ENCODE measurements at regions not wholly inside any gene's neighbourhood (a gene's known extent, or its start where the extent isn't known, plus 50 kb on each side); places are given as distances from the start of the nearest gene placed in this dataset.

- no peak for DNase-seq
- Mint-ChIP-seq H3K27ac (no peak overlapping the region), H3K4me3 (no peak overlapping the region), H3K9me3 (peaks cover 0 to 2% (median 0%) of the 10 kb centered on the region in 6 donors), H3K27me3 (ENCODE audit: low read depth in 3 of 3) (peaks cover 0 to 2% (median 1%) of the 10 kb centered on the region in 3 donors), H3K36me3 (no peaks in the 10 kb centered on the region), H3K4me1 (no peaks in the 10 kb centered on the region)
Observed at GRCh38 chr2:147133286-147133908, 711.4 kb upstream of the ACVR2A start.

- Mint-ChIP-seq H3K27ac (no peak overlapping the region), H3K4me1 (no peaks in the 10 kb centered on the region), H3K27me3 (ENCODE audit: low read depth in 3 of 3) (peaks cover 0 to 2% (median 2%) of the 10 kb centered on the region in 3 donors), H3K9me3 (peaks cover 2 to 11% (median 4%) of the 10 kb centered on the region in 6 donors), H3K4me3 (no peak overlapping the region), H3K36me3 (peaks cover 0 to 3% (median 0%) of the 10 kb centered on the region in 3 donors)
- no peak for DNase-seq
Observed at GRCh38 chr2:147125145-147125544, 719.7 kb upstream of the ACVR2A start.

- Mint-ChIP-seq H3K4me3 (no peak overlapping the region), H3K9me3 (peaks cover 0 to 11% (median 4%) of the 10 kb centered on the region in 6 donors), H3K27me3 (ENCODE audit: low read depth in 3 of 3) (peaks cover 2 to 7% (median 3%) of the 10 kb centered on the region in 3 donors), H3K27ac (no peak overlapping the region), H3K36me3 (peaks cover 0 to 3% (median 0%) of the 10 kb centered on the region in 3 donors), H3K4me1 (no peaks in the 10 kb centered on the region)
- no peak for DNase-seq
Observed at GRCh38 chr2:147122944-147123343, 721.9 kb upstream of the ACVR2A start.

GRCh38 chr2:147110962-147111361, 733.9 kb upstream of the ACVR2A start:
- Mint-ChIP-seq H3K27me3 (ENCODE audit: low read depth in 3 of 3) (peaks cover 0 to 3% (median 3%) of the 10 kb centered on the region in 3 donors), H3K36me3 (no peaks in the 10 kb centered on the region), H3K9me3 (peaks cover 0 to 4% (median 2%) of the 10 kb centered on the region in 6 donors), H3K4me1 (no peaks in the 10 kb centered on the region), H3K27ac (no peak overlapping the region), H3K4me3 (no peak overlapping the region)
- DNase-seq, result no peak

- H3K27me3 Mint-ChIP-seq (ENCODE audit: low read depth in 3 of 3), result peaks cover 0 to 4% (median 3%) of the 10 kb centered on the region in 3 donors
- no peak overlapping the region for H3K4me3 Mint-ChIP-seq
- DNase-seq, result no peak
- H3K4me1 Mint-ChIP-seq, result no peaks in the 10 kb centered on the region
- no peaks in the 10 kb centered on the region for H3K36me3 Mint-ChIP-seq
- peaks cover 0 to 4% (median 2%) of the 10 kb centered on the region in 6 donors for H3K9me3 Mint-ChIP-seq
- H3K27ac Mint-ChIP-seq, result no peak overlapping the region
Observed at GRCh38 chr2:147110317-147110716, 734.5 kb upstream of the ACVR2A start.

- H3K36me3 Mint-ChIP-seq, result no peaks in the 10 kb centered on the region
- H3K9me3 Mint-ChIP-seq, result peaks cover 0 to 4% (median 2%) of the 10 kb centered on the region in 6 donors
- no peak for DNase-seq
- H3K4me1 Mint-ChIP-seq, result no peaks in the 10 kb centered on the region
- peaks cover 0 to 3% (median 2%) of the 10 kb centered on the region in 3 donors for H3K27me3 Mint-ChIP-seq (ENCODE audit: low read depth in 3 of 3)
- H3K4me3 Mint-ChIP-seq, result no peak overlapping the region
- no peak overlapping the region for H3K27ac Mint-ChIP-seq
Observed at GRCh38 chr2:147109291-147109690, 735.5 kb upstream of the ACVR2A start.

- Mint-ChIP-seq H3K9me3 (peaks cover 0 to 4% (median 2%) of the 10 kb centered on the region in 6 donors), H3K4me3 (no peak overlapping the region), H3K4me1 (no peaks in the 10 kb centered on the region), H3K36me3 (no peaks in the 10 kb centered on the region), H3K27me3 (ENCODE audit: low read depth in 3 of 3) (peaks cover 0 to 3% (median 2%) of the 10 kb centered on the region in 3 donors), H3K27ac (no peak overlapping the region)
- DNase-seq, result no peak
Observed at GRCh38 chr2:147108548-147108947, 736.3 kb upstream of the ACVR2A start.

- Mint-ChIP-seq H3K9me3 (peaks cover 0 to 3% (median 0%) of the 10 kb centered on the region in 6 donors), H3K36me3 (no peaks in the 10 kb centered on the region), H3K4me1 (no peaks in the 10 kb centered on the region), H3K27ac (no peak overlapping the region), H3K27me3 (ENCODE audit: low read depth in 3 of 3) (peaks cover 0 to 4% (median 1%) of the 10 kb centered on the region in 3 donors), H3K4me3 (no peak overlapping the region)
- DNase-seq, result no peak
Observed at GRCh38 chr2:147101941-147102790, 742.7 kb upstream of the ACVR2A start.

GRCh38 chr2:147100406-147101035, 744.3 kb upstream of the ACVR2A start:
- Mint-ChIP-seq H3K27me3 (ENCODE audit: low read depth in 3 of 3) (peaks cover 0 to 4% (median 1%) of the 10 kb centered on the region in 3 donors), H3K36me3 (no peaks in the 10 kb centered on the region), H3K4me1 (no peaks in the 10 kb centered on the region), H3K9me3 (peaks cover 0 to 2% (median 0%) of the 10 kb centered on the region in 6 donors), H3K27ac (no peak overlapping the region), H3K4me3 (no peak overlapping the region)
- DNase-seq, result no peak

- Mint-ChIP-seq H3K4me1 (no peaks in the 10 kb centered on the region), H3K4me3 (no peak overlapping the region), H3K9me3 (peaks cover 0 to 2% (median 0%) of the 10 kb centered on the region in 6 donors), H3K27ac (no peak overlapping the region), H3K27me3 (ENCODE audit: low read depth in 3 of 3) (peaks cover 0 to 2% (median 1%) of the 10 kb centered on the region in 3 donors), H3K36me3 (no peaks in the 10 kb centered on the region)
- DNase-seq, result no peak
Observed at GRCh38 chr2:147099845-147100244, 745.0 kb upstream of the ACVR2A start.

GRCh38 chr2:147098940-147099339, 745.9 kb upstream of the ACVR2A start:
- Mint-ChIP-seq H3K9me3 (no peaks in the 10 kb centered on the region), H3K36me3 (no peaks in the 10 kb centered on the region), H3K4me3 (no peak overlapping the region)

GRCh38 chr2:147097747-147098146, 747.1 kb upstream of the ACVR2A start:
- Mint-ChIP-seq H3K27me3 (ENCODE audit: low read depth in 3 of 3) (peaks cover 0 to 2% (median 1%) of the 10 kb centered on the region in 3 donors), H3K4me1 (no peaks in the 10 kb centered on the region), H3K27ac (no peak overlapping the region), H3K36me3 (no peaks in the 10 kb centered on the region), H3K9me3 (no peaks in the 10 kb centered on the region), H3K4me3 (no peak overlapping the region)
- no peak for DNase-seq

More at GRCh38 chr2:147098940-147099339, 745.9 kb upstream of the ACVR2A start:
- Mint-ChIP-seq H3K27me3 (ENCODE audit: low read depth in 3 of 3) (peaks cover 0 to 2% (median 1%) of the 10 kb centered on the region in 3 donors), H3K4me1 (no peaks in the 10 kb centered on the region), H3K27ac (no peak overlapping the region)
- no peak for DNase-seq

- H3K27ac Mint-ChIP-seq, result no peak overlapping the region
- peaks cover 0 to 2% (median 1%) of the 10 kb centered on the region in 3 donors for H3K27me3 Mint-ChIP-seq (ENCODE audit: low read depth in 3 of 3)
- no peaks in the 10 kb centered on the region for H3K4me1 Mint-ChIP-seq
- no peak overlapping the region for H3K4me3 Mint-ChIP-seq
- no peak for DNase-seq
- no peaks in the 10 kb centered on the region for H3K36me3 Mint-ChIP-seq
- no peaks in the 10 kb centered on the region for H3K9me3 Mint-ChIP-seq
Observed at GRCh38 chr2:147096671-147097070, 748.2 kb upstream of the ACVR2A start.

GRCh38 chr2:147095376-147095775, 749.5 kb upstream of the ACVR2A start:
- Mint-ChIP-seq H3K4me1 (no peaks in the 10 kb centered on the region), H3K4me3 (no peak overlapping the region)

More at GRCh38 chr2:147095376-147095775, 749.5 kb upstream of the ACVR2A start:
- Mint-ChIP-seq H3K36me3 (no peaks in the 10 kb centered on the region), H3K27me3 (ENCODE audit: low read depth in 3 of 3) (peaks cover 0 to 4% (median 1%) of the 10 kb centered on the region in 3 donors), H3K9me3 (no peaks in the 10 kb centered on the region), H3K27ac (no peak overlapping the region)
- no peak for DNase-seq
